Renal pelvis (tissue), 1 donor: ENCODE measurements at regions not wholly inside any gene's neighbourhood (a gene's known extent, or its start where the extent isn't known, plus 50 kb on each side); places are given as distances from the start of the nearest gene placed in this dataset.

ENCODE experiments used
- DNase-seq: peaks from one replicate; pipeline ENCODE4 v3.0.0-alpha.2; 2013

GRCh38 chr10:78903341-78903940 lies 165.3 kb upstream of the ZMIZ1 start:
- no peak for DNase-seq

GRCh38 chr10:78904196-78904595 lies 164.6 kb upstream of the ZMIZ1 start:
- no peak for DNase-seq

- no peak for DNase-seq
These were observed 163.5 kb upstream of the ZMIZ1 start for GRCh38 chr10:78905015-78905956.

DNA sequence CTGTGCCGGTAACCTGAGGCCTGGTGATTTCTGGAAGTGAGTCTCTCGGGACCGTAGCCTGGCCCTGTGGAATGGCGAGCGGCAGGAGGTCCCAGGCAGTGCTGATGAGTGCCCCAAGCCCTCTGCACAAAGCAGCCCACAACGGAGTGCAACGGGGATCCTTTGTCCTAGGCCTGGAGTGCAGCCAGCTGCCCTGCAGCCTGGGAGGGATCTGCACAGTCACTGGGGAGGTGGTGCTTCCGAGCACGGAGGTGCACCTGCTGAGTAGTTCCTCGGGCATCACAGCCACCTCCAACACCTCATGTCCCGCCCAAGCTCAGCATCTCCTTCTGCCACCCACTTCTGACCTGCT lies 162.8 kb upstream of the ZMIZ1 start:
- no peak for DNase-seq

- DNase-seq: no peak
These were observed 161.9 kb upstream of the ZMIZ1 start for GRCh38 chr10:78906734-78907390.

GRCh38 chr10:78907551-78908211 lies 161.1 kb upstream of the ZMIZ1 start:
- DNase-seq: no peak

DNA sequence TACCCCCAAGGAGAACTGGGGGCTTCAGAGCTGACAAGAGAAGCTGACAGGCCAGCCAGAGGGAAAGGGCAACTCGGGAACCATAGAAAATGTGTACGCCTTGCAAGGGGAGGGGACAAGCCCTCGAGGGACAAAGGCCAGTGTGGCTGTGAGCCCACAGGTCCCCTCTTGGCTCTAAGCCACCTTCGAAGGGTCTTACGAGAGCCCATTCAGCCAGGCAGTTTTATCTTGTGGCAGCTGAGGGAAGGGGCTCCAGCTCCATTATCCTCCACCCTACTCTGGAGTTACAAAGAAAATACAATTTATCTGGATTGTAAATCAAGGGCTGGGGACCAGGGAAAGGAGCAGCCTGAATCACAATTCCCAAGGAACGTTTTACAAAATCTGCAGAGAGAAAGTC lies 159.5 kb upstream of the ZMIZ1 start:
- DNase-seq: peak; percentile 58

DNA sequence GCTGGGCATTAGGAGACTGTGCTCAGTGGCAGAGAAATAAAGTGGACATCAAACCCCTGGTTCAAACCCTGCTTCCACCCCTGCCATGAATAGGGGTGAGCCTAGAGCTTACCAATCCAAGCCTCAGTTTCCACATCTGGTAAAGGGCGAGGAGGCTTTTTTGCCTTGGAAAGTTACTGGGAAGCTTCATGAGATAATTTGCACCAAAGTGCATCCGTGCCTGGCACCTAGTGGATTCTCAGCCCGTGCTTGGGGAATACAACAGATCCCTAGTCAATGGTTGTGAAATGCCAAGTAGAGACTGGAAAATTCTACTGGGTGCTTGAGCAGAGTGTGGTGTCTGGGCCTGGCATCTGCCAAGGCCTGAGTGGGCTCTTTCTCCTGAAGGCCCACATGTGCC lies 158.7 kb upstream of the ZMIZ1 start:
- DNase-seq: no peak

DNA sequence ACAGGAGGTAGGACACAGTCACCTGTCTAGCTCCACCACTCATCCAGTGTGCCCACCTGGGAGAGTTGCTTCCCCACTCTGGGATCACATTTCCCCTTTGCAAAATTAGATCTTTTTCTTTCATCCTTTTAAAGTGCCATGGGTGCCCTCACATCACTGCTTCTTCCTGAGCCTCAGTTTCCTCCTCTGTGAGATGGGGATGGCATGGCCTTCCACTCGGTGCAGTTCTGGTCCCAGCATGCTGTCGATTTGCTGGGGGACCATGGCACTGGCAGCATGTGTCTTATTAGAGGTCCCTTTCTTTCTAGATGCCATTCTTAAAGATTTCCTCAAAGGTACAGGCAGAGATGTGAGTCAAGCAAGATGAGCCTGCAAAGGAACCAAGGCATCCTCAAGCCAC lies 158.3 kb upstream of the ZMIZ1 start:
- DNase-seq: no peak

GRCh38 chr10:78910886-78911285 lies 157.9 kb upstream of the ZMIZ1 start:
- no peak for DNase-seq

DNA sequence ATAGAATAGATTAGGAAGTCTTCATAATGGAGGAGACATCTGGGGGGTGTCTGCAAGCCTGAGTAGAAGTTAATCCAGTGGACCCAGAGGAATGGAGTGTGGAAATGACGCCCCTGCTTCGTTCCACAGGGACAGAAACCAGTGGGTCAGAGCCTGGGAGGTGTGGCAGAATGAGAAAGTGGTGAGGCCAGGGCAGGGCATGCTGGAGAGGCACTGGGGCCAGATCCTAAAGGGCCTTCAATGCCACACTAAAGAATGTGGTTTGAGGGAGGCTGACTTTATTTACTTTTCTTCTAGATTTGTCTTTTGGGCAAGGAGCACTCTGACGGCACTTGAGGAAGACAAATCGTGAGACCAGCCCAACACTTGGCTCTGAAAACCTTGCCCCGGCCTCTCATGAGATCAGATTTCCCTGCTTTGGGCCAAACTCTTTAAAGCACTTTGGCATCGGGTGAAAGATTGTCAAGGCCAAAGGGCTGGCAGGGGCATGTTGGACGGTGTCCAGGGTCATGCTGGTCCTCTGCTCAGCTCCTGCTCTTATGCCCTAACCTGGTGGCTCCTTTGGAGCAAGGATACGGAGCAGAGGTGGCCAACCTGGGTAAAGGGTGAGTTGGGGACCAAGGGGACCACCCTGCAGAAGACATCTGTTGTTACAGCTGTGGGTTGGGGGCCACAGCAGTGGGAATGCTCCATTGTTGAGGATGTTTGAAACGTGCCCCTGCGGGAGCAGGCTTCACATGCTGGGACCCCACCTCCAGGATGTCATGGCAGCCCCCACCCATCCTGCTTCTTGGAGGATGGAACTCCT lies 157.0 kb upstream of the ZMIZ1 start:
- DNase-seq: no peak

DNA sequence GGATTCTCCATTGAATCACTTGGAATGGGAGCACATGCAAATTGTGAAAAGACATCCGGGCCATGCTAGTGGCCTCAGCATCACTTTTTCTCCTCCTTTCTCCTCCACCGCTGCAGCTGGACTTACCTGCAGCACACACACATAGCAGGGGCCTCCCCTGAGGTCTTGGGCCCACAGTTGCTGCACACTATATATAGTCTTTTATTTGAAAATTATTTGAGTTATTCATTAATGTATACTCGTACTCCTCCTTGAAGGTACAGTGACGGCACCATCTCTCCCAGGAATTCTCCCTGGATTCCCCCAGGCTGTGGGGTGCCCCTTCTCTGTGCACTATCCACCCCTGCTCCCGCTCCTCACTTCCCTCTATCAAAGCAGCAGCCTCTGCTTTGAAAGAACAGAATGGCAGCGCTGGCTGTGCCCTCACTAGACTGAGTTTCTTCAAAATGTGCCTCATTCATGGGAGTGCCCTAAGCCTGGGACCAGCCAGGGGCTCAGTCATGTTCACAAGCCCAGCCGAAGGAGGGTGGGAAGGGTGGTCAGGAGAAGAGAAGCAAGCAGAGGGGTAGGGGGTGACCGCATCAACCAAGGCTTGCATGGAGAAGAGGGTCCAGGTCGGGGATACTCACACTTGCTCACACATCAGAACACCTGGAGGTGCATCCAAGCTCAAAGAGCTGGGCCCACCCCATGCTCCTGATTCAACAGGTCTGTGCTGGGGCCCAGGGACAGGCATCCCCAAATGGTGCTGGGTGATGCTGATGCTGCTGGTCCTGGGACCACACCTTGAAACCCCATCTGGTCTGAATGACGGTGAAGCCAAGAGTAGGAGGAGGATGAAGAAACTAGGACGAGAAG lies 156.2 kb upstream of the ZMIZ1 start:
- DNase-seq: no peak

- DNase-seq: peak; percentile 49
These were observed 155.3 kb upstream of the ZMIZ1 start for GRCh38 chr10:78913219-78914059.

DNA sequence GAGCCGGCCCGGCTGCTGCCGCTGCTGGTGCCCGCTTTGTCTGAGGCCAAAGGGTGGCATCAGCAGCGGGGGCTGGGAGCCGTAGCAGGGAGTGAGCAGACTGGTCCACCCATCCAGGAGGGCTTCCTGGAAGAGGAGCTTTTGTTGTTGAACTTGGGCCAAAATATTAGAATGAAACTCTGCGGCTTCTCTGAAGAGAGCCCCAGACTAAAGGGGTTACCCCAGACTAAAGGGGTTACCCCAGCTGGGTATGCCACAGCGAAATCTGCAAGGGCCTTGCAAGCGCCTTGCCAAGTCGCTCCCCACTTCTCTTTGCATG lies 154.7 kb upstream of the ZMIZ1 start:
- DNase-seq: no peak

- DNase-seq: no peak
These were observed 154.1 kb upstream of the ZMIZ1 start for GRCh38 chr10:78914502-78915189.

DNA sequence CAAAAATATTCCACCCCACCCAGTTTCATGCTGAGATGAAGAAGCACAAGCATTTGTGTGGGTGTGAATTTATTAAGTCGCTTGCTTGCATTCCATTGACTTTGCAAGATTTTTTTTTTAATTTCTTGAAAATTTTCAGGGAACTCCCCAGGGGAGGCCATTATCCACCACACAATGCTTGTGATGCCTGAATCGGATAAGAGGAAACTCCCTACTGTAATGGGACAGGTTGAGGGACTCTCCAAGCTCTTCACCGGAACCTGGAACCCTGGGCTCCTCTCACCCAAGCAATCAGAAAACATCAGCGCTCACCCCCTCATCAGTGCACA lies 153.6 kb upstream of the ZMIZ1 start:
- DNase-seq: no peak

DNA sequence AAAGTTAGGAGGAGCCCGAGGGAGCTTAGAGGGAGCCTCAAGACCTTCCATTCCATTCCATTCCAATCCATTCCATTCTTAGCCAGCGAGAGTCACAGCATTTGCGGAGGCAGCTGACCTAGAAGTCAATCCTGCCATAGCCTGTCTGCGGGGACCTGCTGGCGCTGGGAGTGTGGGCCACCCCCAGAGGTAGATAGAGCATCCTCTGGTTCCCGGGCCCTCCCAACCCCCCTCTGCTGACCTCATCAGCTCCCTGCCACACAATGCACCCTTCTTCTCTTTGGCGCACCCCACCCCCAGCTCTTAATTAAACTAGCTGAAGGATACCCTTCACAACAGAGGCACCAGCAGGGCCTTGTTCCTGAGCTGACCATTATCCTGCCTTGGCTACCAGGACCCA lies 152.5 kb upstream of the ZMIZ1 start:
- DNase-seq: no peak

DNA sequence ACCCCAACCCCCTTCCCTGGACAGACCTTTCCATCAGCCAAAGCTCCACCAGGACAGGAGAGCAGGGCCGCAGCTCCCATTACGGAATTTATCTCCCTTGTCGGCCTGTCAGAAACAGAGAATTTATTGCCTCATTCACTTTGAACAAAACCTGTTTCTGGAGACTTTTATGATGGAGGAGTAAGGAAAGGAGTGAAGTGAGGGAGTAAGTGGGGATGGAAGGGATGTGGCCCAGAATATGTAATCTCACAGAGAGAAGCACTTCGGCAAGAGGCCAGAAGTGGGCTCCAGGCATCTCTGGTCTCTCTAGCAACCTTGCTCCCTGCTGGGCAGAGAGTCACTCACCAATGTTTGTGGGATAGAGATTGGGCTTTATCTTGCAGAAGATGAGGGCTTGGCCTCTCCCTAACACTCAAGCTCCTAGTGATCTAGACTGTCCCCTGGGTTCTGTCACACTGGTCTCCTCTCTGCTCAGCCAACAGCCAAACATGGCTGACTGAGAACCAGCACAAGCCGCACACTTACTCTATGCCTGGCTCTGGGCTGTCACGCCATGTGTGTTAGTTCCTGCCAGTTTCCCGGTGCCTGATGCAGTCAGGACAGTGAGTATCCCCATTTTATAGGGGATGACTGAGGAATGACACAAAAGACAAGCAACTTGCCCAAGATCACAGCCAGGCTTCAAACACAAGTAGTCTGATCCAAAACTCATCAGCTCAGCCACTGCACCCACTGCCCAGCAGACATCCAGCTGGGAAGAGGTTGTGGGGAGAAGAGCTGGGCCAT lies 149.4 kb upstream of the ZMIZ1 start:
- peak; percentile 84 for DNase-seq

DNA sequence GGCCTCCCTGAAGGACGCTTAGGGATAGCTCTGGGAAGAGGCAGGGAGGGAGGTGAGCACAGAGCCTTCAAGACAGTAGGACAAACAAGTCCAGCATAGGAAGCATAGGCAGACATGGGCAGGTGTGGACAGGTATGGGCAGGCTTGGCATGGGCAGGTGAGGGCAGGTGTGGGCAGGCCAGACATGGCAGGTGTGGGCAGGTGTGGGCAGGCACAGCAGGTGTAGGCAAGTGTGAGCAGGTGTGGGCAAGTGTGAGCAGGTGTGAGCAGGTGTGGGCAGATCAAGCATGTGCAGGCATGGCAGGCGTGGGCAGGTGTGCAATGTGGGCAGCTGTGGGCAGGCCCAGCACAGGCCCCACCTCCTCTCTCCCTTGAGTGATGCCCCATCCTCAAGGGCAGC lies 148.8 kb upstream of the ZMIZ1 start:
- DNase-seq: no peak
